Activated CD8-positive, alpha-beta T cell treated with anti-CD3 and anti-CD28 coated beads for 36 hours (primary cell): ENCODE measurements at regions not wholly inside any gene's neighbourhood (a gene's known extent, or its start where the extent isn't known, plus 50 kb on each side); places are given as distances from the start of the nearest gene placed in this dataset.

Experiments used
- ATAC-seq: fragments of 200-7000 bp; cut with Tn5 transposase; one replicate; pipeline ENCODE4 v1.10.0; 2021; ENCODE audit warnings: mild to moderate bottlenecking, moderate library complexity
- CTCF ChIA-PET: fragments of 350-600 bp; sonication (Branson Sonifier 250); formaldehyde crosslinking; loops from one replicate; lab custom pipeline; 2021; ENCODE audit warnings: antibody characterized with exemption; lab: Charles Lee
- POLR2A ChIA-PET: fragments of 350-600 bp; sonication (Branson Sonifier 250); formaldehyde crosslinking; loops from one replicate; lab custom pipeline; 2021; ENCODE audit warnings: antibody characterized with exemption; lab: Charles Lee
- DNase-seq: peaks from one replicate; pipeline ENCODE4 v3.0.0-alpha.2; 2020
- H3K27ac Mint-ChIP-seq: one replicate; pipeline ENCODE4 v1.8.0; 2021; ENCODE audit warnings: mild to moderate bottlenecking, mixed read lengths
- H3K27me3 Mint-ChIP-seq: one replicate; pipeline ENCODE4 v1.8.0; 2021; ENCODE audit warnings: mixed read lengths
- H3K36me3 Mint-ChIP-seq: one replicate; pipeline ENCODE4 v1.8.0; 2021; ENCODE audit warnings: low read depth, mixed read lengths
- H3K4me1 Mint-ChIP-seq: one replicate; pipeline ENCODE4 v1.8.0; 2021; ENCODE audit warnings: low read depth, mixed read lengths
- H3K4me3 Mint-ChIP-seq: one replicate; pipeline ENCODE4 v1.8.0; 2021; ENCODE audit warnings: mild to moderate bottlenecking, moderate library complexity, mixed read lengths
- H3K9me3 Mint-ChIP-seq: one replicate; pipeline ENCODE4 v1.8.0; 2021; ENCODE audit warnings: mixed read lengths
- intact Hi-C: fragments of 100-400 bp; cut with micrococcal nuclease; formaldehyde crosslinking; loops from one replicate; pipeline ENCODE4 v1.10.0; 2022
- TF ChIP-seq, protein P1 (sequence below): fragments of 200-600 bp; IDR thresholded peaks from one replicate; pipeline ENCODE4 v1.8.0; 2022; ENCODE audit warnings: antibody characterized with exemption, mild to moderate bottlenecking

DNA sequence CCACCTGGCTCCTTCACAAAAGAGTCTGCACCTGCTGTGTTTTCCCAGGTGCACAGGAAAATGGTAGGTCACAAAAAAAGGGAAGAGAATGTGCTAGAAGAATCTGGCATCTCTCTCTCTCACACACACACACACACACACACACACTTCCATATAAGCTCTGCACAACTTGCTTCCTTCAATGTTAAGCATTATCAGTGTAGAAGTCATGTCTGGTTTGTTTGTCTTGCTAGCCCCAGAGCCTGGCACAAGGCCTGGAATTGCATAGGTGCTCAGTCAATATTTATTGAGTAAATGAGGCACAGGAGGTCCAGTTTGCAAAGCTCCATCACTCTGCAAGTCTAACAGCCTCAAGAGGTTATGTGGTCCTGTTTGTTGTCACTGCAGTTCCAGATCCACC lies 867.3 kb upstream of the AUTS2 start:
- no peak for ATAC-seq
- Mint-ChIP-seq H3K4me1 (no peaks in the 10 kb centered on the region), H3K9me3 (peaks cover 3% of the 10 kb centered on the region), H3K36me3 (no peaks in the 10 kb centered on the region), H3K27me3 (no peaks in the 10 kb centered on the region), H3K4me3 (no peak overlapping the region), H3K27ac (no peak overlapping the region)
- intact Hi-C loops: no loop called here
- DNase-seq: no peak
- TF ChIP-seq, protein P1, sequence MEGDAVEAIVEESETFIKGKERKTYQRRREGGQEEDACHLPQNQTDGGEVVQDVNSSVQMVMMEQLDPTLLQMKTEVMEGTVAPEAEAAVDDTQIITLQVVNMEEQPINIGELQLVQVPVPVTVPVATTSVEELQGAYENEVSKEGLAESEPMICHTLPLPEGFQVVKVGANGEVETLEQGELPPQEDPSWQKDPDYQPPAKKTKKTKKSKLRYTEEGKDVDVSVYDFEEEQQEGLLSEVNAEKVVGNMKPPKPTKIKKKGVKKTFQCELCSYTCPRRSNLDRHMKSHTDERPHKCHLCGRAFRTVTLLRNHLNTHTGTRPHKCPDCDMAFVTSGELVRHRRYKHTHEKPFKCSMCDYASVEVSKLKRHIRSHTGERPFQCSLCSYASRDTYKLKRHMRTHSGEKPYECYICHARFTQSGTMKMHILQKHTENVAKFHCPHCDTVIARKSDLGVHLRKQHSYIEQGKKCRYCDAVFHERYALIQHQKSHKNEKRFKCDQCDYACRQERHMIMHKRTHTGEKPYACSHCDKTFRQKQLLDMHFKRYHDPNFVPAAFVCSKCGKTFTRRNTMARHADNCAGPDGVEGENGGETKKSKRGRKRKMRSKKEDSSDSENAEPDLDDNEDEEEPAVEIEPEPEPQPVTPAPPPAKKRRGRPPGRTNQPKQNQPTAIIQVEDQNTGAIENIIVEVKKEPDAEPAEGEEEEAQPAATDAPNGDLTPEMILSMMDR: no peak
- ChIA-PET CTCF (no interaction called here), POLR2A (no interaction called here)

DNA sequence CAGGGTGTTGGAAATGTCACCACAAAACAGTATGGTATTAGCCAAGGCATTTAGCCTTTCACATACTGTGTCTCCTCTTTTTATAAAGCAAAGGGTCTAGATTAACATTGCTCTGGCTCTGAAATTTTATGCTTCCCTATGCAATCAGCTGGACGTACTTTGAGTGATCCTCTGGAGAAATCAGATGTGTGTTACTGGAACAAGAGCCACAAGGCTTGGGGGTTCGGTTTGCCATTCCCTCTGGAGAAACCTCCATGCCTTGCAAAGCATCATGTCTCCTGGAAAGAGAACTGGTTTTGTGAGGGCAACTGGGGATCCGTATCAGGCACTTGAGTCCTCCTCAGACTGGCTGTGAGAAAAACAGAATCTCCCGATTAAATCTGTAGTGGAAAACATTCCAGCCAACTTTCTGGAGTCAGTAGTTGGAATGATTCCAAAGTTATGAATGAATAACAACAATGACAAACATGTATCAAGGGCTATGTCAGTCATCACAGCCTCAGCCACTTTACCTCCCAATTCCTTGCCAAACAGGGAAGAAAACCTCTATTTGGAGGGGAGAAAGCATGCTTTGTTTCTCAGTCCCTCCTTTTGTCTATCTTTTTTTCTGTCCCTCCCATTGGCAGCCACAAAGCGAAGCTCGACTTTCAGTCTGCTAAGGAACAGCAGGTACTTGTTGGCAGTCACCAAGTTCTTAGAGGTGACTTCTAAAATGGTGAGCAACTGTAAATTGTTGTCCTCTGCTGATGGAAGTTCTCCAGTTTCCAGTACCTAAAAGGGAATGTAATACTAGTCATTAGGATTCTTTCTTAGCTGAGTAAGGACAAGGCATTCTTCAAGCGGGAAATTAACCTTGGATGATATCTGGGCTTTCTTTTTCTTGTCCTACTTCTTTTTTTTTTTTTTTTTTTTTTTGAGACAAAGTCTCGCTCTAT lies 864.8 kb upstream of the AUTS2 start:
- TF ChIP-seq, protein P1: no peak
- H3K4me3 Mint-ChIP-seq: no peak overlapping the region
- H3K9me3 Mint-ChIP-seq: peaks cover 8% of the 10 kb centered on the region
- H3K36me3 Mint-ChIP-seq: no peaks in the 10 kb centered on the region
- no peak for ATAC-seq
- DNase-seq: no peak
- no peak overlapping the region for H3K27ac Mint-ChIP-seq
- H3K27me3 Mint-ChIP-seq: no peaks in the 10 kb centered on the region
- CTCF ChIA-PET: no interaction called here
- POLR2A ChIA-PET: no interaction called here
- H3K4me1 Mint-ChIP-seq: no peaks in the 10 kb centered on the region
- intact Hi-C loops: no loop called here

DNA sequence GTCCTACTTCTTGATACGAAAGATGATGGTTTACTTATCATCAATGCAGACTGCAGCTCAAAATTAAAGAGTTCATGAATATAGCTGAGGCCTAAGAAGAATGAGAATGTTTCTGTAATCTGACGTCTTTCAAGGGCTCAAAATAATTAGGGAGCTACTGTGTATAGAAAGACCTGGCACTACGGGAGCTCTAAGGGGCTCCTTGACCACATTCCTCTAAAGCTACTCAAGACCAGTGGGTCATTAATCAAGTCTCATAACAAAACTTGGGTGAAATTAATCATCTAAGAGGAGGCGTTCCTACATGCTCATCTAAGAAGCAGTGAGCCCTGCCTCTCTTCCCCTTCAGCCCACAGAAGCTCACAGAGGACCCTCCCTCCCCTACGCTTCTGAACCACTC lies 863.8 kb upstream of the AUTS2 start:
- Mint-ChIP-seq H3K4me3 (no peak overlapping the region), H3K36me3 (no peaks in the 10 kb centered on the region), H3K9me3 (peaks cover 10% of the 10 kb centered on the region), H3K27ac (no peak overlapping the region), H3K4me1 (no peaks in the 10 kb centered on the region), H3K27me3 (no peaks in the 10 kb centered on the region)
- DNase-seq: no peak
- ChIA-PET CTCF (no interaction called here), POLR2A (no interaction called here)
- ATAC-seq: no peak
- intact Hi-C loops: no loop called here
- TF ChIP-seq, protein P1: no peak

DNA sequence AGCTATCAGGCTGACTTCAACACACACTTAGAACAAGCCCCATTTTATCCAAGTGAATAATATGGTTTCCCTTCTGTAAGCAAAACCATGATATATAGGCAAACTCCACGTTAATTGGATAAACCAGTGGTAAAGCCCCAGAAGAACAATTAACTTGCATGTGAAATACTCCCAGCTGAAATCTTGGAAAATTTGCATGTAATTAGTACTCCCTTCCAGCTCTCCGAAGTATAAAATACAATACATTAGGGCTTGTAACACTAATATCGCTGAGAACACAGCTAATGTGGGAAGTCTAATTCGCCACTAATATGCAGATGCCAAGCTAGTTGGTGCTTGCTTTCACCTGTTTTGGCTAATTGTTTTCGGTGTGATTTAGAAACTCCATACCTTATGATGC lies 859.0 kb upstream of the AUTS2 start:
- H3K4me1 Mint-ChIP-seq: no peaks in the 10 kb centered on the region
- intact Hi-C loops: no loop called here
- no peak for ATAC-seq
- H3K27me3 Mint-ChIP-seq: no peaks in the 10 kb centered on the region
- H3K4me3 Mint-ChIP-seq: no peak overlapping the region
- no peak overlapping the region for H3K27ac Mint-ChIP-seq
- TF ChIP-seq, protein P1: no peak
- DNase-seq: no peak
- peaks cover 10% of the 10 kb centered on the region for H3K9me3 Mint-ChIP-seq
- no peaks in the 10 kb centered on the region for H3K36me3 Mint-ChIP-seq
- CTCF ChIA-PET: no interaction called here
- POLR2A ChIA-PET: no interaction called here

DNA sequence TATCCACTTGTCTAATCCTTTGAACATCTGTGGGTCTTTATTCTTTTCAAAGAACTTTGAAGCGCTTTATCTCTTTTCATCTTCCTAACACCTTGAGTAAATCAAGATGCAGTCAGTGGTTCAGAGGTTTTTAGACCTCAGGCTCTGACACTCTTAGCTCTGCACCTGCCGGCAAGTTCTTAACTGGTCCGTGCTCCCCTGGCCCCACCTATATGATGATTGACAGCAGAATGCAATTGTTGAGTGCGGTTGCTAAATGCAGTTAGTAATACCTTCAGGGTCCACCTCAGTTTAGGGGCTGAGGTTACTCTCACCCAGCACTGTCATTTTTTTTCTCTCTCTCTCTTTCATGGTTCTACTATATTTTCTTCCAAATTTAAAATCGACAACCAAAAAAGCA lies 854.2 kb upstream of the AUTS2 start:
- H3K9me3 Mint-ChIP-seq: no peaks in the 10 kb centered on the region
- ChIA-PET CTCF (no interaction called here), POLR2A (no interaction called here)
- no peak overlapping the region for H3K27ac Mint-ChIP-seq
- H3K4me1 Mint-ChIP-seq: no peaks in the 10 kb centered on the region
- DNase-seq (no peak), ATAC-seq (no peak)
- intact Hi-C loops: no loop called here
- H3K27me3 Mint-ChIP-seq: no peaks in the 10 kb centered on the region
- no peaks in the 10 kb centered on the region for H3K36me3 Mint-ChIP-seq
- TF ChIP-seq, protein P1: no peak
- no peak overlapping the region for H3K4me3 Mint-ChIP-seq
